HEK293 (cell line): ENCODE measurements at regions not wholly inside any gene's neighbourhood (a gene's known extent, or its start where the extent isn't known, plus 50 kb on each side); places are given as distances from the start of the nearest gene placed in this dataset.

Experiments used
- CTCF ChIP-seq: fragments of 450-650 bp; formaldehyde crosslinking; IDR thresholded peaks from 2 replicates; pipeline ENCODE4 v1.5.1; 2016; ENCODE audit warnings: missing biosample characterization, missing genetic modification characterization
- GFI1B ChIP-seq: fragments of 450-650 bp; formaldehyde crosslinking; IDR thresholded peaks from 2 replicates; pipeline ENCODE4 v1.5.1; 2016; ENCODE audit warnings: missing biosample characterization, missing genetic modification characterization
- PATZ1 ChIP-seq: fragments of 450-650 bp; formaldehyde crosslinking; IDR thresholded peaks from 2 replicates; pipeline ENCODE4 v1.5.1; 2016; ENCODE audit warnings: missing biosample characterization, missing genetic modification characterization
- ZBTB10 ChIP-seq: fragments of 450-650 bp; formaldehyde crosslinking; IDR thresholded peaks from 2 replicates; pipeline ENCODE4 v1.5.1; 2016; ENCODE audit warnings: missing biosample characterization, missing genetic modification characterization
- ZNF585B ChIP-seq: fragments of 450-650 bp; formaldehyde crosslinking; IDR thresholded peaks from 2 replicates; pipeline ENCODE4 v1.5.1; 2016; ENCODE audit warnings: missing biosample characterization, missing genetic modification characterization
- ZSCAN18 ChIP-seq: fragments of 450-650 bp; formaldehyde crosslinking; IDR thresholded peaks from 2 replicates; pipeline ENCODE4 v1.5.1; 2016; ENCODE audit warnings: missing biosample characterization, missing genetic modification characterization

- TF ChIP-seq PATZ1 (tag by site-specific recombination) (no peak), CTCF (no peak), ZBTB10 (tag by site-specific recombination) (no peak), ZNF585B (tag by site-specific recombination) (no peak), ZSCAN18 (tag by site-specific recombination) (no peak), GFI1B (tag by site-specific recombination) (no peak)
Measured at GRCh38 chr3:186458306-186459107, 85.7 kb downstream of the CRYGS start.
